Kidney tubule cell (primary cell): ENCODE measurements at regions not wholly inside any gene's neighbourhood (a gene's known extent, or its start where the extent isn't known, plus 50 kb on each side); places are given as distances from the start of the nearest gene placed in this dataset.
"Not testable (repeated sequence)": the region's sequence is repeated elsewhere in the genome, so short reads cannot be mapped to it uniquely, and the experiment has no call there.

Experiments
- DNase-seq: peaks from one replicate; pipeline ENCODE4 v3.0.0-alpha.2; 2018; ENCODE audit warnings: low spot score

- DNase-seq: no peak
These were observed 116.6 kb upstream of the IFNE start for GRCh38 chr9:21598749-21599148.

DNA sequence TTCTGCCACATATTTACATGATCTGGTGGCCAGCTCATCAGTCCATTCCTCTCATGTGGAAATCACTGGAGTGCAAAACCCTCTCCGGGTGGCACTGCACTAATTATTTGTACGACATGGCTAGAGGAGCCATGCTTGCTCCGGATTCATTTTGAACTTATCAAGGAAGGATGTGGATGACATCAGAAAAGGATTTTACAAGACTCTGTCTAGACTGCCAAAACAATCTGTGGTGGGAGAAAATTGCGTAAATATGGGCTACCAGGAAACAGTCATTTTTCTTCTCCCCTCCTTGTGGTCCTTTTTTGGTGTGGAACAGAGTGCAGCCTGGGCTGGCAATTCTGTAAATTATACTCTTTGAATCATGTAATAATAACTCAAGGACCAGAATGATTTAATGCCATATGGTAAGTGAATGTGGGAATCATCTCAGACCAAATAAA lies 123.4 kb upstream of the IFNE start:
- peak; percentile 81 for DNase-seq

DNA sequence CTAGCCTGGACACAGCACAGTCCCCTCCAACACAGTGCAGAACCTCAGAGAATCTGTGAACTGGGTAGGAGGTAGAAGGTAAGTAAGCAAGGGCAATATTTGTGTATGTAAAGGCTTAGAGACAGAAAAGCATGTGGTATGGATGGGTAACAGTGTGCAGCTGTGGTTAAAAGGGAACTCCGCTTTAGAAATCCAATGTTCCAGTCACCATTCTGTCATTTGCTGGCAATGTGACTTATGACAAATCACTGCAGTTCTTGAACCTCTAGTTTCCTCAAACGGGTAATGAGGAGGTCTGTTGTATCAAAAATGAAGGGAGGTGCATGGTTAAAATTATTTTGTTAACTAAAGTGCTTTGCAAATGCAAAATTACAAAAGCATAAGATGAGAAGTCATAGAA lies 125.5 kb upstream of the IFNE start:
- DNase-seq: peak; percentile 54

GRCh38 chr9:21608200-21608599 lies 126.1 kb upstream of the IFNE start:
- DNase-seq: no peak

DNA sequence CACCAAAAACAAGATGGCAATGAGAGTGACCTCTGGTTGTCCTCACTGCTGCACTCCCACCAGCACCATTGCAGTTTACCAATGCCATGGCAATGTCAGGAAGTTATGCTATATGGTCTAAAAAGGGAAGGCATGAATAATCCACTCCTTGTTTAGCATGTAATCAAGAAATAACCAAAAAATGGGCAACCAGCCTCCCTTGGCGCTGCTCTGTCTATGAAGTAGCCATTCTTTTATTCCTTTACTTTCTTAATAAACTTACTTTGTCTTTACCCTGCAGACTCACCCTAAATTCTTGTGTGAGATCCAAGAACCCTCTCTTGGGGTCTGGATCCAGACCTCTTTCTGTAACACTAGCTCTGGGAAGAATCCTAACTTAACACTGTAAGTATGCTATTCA lies 127.4 kb upstream of the IFNE start:
- no peak for DNase-seq

GRCh38 chr9:21611891-21612290 lies 129.8 kb upstream of the IFNE start:
- DNase-seq: peak; percentile 58

GRCh38 chr9:21615018-21615417 lies 132.9 kb upstream of the IFNE start:
- DNase-seq: no peak

DNA sequence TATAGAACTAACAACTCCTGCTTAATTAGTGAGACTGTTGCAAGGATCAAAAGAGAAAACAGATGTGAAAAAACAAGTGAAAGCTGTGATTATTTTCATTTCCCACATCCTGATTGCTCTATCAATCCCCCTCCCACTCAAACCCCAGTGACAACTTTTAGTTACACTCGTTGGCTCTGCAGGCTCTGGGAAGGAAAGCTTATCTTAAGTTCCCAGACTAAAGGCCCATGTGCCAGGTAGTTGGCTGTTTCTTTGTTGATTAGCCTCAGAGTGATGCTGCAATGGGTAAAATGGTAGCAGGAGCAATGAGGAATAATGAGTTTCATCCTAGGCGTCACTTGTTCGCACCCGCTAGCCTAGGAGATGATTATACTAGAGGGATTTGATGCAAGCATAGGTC lies 133.3 kb upstream of the IFNE start:
- DNase-seq: no peak

DNA sequence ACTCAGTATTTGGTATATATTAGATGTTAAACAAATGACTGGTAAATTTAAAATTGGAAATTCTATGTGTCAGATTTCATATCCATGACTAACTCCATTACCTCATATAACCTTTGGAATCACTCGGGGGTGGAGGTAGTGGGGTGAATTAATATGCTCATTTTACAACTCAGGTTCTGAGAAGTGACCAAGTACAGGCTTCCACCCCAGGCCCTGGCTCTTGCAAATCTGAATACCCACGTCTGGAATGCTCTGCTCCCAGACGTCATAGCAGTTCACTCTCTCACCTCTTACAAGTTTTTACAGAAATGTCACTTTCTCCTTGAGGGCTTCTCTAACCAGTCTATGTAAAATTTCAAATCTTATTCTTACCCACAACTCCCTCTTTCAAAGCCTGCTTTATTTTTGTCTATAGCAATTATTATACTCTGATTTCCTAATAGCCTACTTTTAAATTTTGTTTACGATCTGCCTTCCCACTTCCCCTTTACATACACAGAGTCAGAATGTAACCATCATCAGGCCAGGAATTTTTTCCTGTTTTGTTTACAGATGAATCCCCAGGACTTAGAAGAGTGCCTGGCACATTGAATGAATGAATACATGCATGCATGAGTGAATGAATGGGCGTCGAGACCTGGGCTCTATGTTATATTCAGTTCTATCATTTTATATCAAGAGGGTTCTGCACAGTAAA lies 134.1 kb upstream of the IFNE start:
- DNase-seq: peak; percentile 97

DNA sequence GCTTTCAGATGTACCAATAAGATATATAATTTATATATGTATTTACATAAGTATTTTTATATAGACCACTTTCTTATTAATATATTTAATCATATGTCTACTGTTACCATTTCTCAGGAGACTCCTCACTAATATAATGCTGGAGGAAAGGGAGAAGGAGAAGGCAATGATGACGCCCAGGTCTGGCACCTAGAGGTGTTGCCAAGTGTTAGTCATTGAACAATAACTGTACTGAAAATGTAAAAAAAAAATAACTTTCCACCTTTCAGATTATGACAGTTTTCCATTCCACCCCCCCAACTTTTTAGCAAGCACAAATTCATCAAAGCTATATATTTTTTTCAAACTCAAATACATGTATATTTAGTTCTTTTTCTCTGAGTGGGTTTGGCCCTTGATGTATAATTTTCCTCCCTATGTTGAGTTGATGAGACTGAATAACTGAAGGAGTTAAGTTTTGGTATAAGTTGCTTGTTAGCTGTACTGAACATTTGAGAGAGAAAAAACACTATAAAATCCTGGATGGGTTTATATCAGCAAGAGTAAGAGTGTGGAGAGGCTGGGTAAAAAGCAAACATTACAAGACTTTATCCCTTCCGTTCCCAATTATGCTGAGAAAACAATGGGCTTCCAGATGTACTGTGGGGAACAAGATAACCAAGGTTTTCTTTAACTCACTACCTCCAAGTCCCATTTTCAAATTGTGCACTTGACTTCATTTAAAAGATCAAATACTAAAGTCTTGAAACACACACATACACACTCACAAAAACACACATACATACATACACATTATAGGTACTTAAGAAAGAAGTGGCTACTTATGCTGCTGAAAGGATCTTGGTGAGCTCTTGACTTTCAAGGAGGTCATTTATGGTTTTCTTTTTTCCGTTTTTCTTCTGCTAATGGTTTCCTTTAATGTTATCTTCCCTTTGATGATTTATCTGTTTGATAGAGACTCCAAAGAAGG lies 142.8 kb upstream of the IFNE start:
- DNase-seq: no peak

DNA sequence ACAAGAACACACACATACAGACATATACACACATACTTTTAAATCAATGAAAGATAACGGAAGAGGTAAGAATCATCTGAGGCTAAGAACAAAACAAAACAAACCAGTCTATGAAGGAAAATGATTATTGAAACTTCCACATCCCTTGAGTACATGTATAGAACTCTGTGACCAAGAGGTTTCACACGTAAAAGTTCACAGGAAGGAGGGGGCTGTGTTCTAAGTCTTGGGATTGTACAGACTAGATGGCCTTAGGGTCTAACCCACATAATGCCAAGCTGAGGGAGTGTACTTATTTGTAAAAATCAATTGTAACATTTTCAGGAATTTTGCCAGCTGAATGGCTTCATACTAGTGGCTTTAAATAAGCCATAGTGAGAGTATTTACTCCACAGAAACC lies 144.4 kb upstream of the IFNE start:
- no peak for DNase-seq

DNA sequence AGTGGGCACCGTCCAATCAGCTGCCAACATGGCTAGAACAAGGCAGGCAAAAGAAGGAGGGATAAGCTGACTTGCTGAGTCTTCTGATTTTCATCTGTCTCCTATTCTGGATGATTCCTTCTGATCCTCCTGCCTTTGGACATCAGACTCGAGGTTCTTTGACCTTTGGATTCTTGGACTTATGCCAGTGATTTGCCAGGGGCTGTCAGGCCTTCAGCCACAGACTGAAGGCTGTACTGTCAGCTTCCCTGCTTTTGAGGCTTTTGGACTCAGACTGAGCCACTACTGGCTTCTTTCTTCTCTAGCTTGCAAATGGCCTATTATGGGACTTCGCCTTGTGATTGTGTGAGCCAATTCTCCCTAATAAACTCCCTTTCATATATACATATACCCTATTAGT lies 146.8 kb upstream of the IFNE start:
- DNase-seq: not testable (repeated sequence)

DNA sequence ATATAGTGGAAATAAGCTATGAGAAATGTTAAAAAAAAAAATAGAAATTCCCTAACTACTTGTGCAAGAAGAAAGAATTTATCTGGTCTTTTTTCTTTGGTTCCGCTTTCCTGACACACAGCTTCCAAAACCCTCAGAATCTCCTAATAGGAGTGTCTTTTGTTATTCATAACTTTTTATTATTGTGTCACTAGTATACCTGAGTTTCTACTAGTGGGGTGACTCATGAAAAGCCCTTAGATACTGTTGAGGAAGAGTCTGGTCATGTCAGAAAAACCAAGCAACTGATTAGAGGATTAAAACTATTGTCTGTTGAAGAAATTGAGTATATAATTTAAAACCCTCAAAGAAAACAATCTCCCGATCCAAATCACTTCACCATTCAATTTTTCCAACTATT lies 152.8 kb upstream of the IFNE start:
- no peak for DNase-seq

GRCh38 chr9:21638104-21638503 lies 156.0 kb upstream of the IFNE start:
- no peak for DNase-seq

GRCh38 chr9:21653091-21653490 lies 149.3 kb upstream of the MTAP start:
- DNase-seq: peak; percentile 56

DNA sequence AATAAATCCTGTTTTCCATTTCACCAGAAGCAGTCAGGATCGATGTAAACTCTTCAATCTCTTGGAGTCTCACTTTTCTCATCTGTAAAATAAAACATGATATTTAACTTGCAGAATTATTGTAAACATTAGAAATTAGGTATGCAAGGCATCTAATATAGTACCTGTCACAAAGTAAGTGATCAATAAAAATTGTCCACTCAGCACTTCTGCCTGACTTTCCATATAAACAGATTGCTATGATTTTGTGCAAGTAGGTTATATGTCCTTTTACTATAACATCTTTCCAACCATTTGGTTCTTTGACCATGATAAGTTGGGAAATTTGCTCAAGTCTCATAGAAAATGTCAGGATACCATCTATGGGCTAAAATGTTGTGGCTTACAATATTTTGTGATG lies 148.8 kb upstream of the MTAP start:
- DNase-seq: no peak

GRCh38 chr9:21656776-21657674 lies 145.4 kb upstream of the MTAP start:
- DNase-seq: no peak

- no peak for DNase-seq
These were observed 144.3 kb upstream of the MTAP start for GRCh38 chr9:21657966-21658667.

DNA sequence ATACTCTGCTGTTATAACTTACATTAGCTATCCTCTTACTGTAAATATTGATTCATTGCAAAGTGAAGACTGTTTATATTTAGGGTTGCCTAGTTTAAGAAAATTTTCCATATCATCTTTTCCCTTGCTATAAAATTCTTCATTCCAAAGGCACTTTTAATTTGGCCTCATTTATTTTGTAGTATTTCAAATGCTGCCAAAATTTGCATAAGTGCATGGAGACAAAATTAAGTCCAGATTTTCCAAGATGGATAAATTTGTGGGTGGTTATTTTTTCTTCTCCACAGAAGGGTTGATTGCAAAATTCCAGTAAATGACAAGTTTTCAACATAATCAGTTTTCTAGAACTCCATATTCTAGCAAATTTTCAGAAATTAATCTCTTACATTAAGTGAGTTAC lies 141.5 kb upstream of the MTAP start:
- DNase-seq: no peak

DNA sequence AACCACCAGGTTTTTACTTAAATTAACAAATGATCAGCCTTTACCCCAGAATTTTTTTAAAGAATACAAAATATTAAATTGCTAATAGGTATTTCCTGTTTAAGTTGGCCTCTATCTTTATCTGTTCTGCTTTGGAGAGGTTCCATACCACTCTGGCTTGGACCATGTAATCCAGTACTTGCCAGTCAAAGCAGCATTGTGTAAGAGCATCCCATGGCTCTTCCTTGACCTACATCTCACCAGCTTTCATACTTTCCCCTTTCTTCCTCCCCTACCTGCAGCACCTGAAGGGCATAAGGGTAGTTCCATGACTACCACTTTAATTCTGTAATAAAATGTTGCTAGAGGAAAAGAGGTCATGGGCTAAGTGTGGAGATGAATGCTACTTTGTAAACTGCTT lies 140.8 kb upstream of the MTAP start:
- DNase-seq: no peak

- DNase-seq: no peak
These were observed 133.9 kb upstream of the MTAP start for GRCh38 chr9:21668516-21668915.

GRCh38 chr9:21669701-21670100 lies 132.7 kb upstream of the MTAP start:
- no peak for DNase-seq
